Hepatocyte (in vitro differentiated cells): ENCODE measurements at regions not wholly inside any gene's neighbourhood (a gene's known extent, or its start where the extent isn't known, plus 50 kb on each side); places are given as distances from the start of the nearest gene placed in this dataset.
A peak's percentile ranks its signal among the peaks of the same experiment; 100 is the strongest.

ENCODE experiments used
- DNase-seq: peaks from one replicate; pipeline ENCODE4 v3.0.0-alpha.2; 2016; ENCODE audit warnings: low spot score
- H2AFZ ChIP-seq: fragments of 200-600 bp; sonication (generic); 2 replicates; pipeline ENCODE4 v1.6.0; 2016; ENCODE audit warnings: antibody characterized with exemption, mild to moderate bottlenecking
- H3K27ac ChIP-seq: fragments of 200-600 bp; sonication (generic); 2 replicates; pipeline ENCODE4 v1.5.1; 2016; ENCODE audit warnings: mild to moderate bottlenecking
- H3K27me3 ChIP-seq: fragments of 200-600 bp; sonication (generic); 2 replicates; pipeline ENCODE4 v1.6.1; 2016
- H3K36me3 ChIP-seq: fragments of 200-600 bp; sonication (generic); replicated peaks from 2 replicates; pipeline ENCODE4 v1.5.1; 2016; ENCODE audit warnings: low read depth; ENCODE audit not compliant: insufficient read depth
- H3K4me1 ChIP-seq: fragments of 200-600 bp; sonication (generic); 2 replicates; pipeline ENCODE4 v1.5.1; 2016; ENCODE audit warnings: mild to moderate bottlenecking, moderate library complexity; ENCODE audit not compliant: insufficient read depth
- H3K4me2 ChIP-seq: fragments of 200-600 bp; sonication (generic); 2 replicates; pipeline ENCODE4 v1.6.0; 2016
- H3K4me3 ChIP-seq: fragments of 200-600 bp; sonication (generic); 2 replicates; pipeline ENCODE4 v1.5.1; 2016; ENCODE audit warnings: mild to moderate bottlenecking
- H3K79me2 ChIP-seq: fragments of 200-600 bp; sonication (generic); 2 replicates; pipeline ENCODE4 v1.6.0; 2017; ENCODE audit warnings: mild to moderate bottlenecking
- H3K9me2 ChIP-seq: fragments of 200-600 bp; sonication (generic); replicated peaks from 2 replicates; pipeline ENCODE4 v1.6.0; 2017; ENCODE audit warnings: mild to moderate bottlenecking; ENCODE audit not compliant: insufficient read depth
- H3K9me3 ChIP-seq: fragments of 200-600 bp; sonication (generic); 2 replicates; pipeline ENCODE4 v1.5.1; 2016; ENCODE audit warnings: low read depth, mild to moderate bottlenecking
- H4K20me1 ChIP-seq: fragments of 200-600 bp; sonication (generic); 2 replicates; pipeline ENCODE4 v1.6.0; 2016; ENCODE audit warnings: mild to moderate bottlenecking; ENCODE audit not compliant: insufficient read depth, poor library complexity, severe bottlenecking
- EZH2 ChIP-seq: fragments of 200-600 bp; sonication (generic); IDR thresholded peaks from 2 replicates; pipeline ENCODE4 v1.6.1; 2016; ENCODE audit warnings: antibody characterized with exemption, mild to moderate bottlenecking, borderline replicate concordance
- EZH2phosphoT487 ChIP-seq: fragments of 200-600 bp; sonication (generic); IDR thresholded peaks from one replicate; pipeline ENCODE4 v1.6.1; 2018; ENCODE audit warnings: antibody characterized with exemption, mild to moderate bottlenecking, low read depth, moderate library complexity; ENCODE audit not compliant: unreplicated experiment, severe bottlenecking
- WGBS: methylation state at CpG from one replicate; pipeline ENCODE4 v1.1.6; 2016; ENCODE audit warnings: low lambda C conversion rate; ENCODE audit errors: missing lambda C conversion rate; 5-methylcytosine and 5-hydroxymethylcytosine counted together
- TF ChIP-seq, protein P1 (sequence below): fragments of 200-600 bp; sonication (generic); IDR thresholded peaks from 2 replicates; pipeline ENCODE4 v1.5.1; 2016; ENCODE audit warnings: antibody characterized with exemption, mild to moderate bottlenecking; ENCODE audit not compliant: poor library complexity

DNA sequence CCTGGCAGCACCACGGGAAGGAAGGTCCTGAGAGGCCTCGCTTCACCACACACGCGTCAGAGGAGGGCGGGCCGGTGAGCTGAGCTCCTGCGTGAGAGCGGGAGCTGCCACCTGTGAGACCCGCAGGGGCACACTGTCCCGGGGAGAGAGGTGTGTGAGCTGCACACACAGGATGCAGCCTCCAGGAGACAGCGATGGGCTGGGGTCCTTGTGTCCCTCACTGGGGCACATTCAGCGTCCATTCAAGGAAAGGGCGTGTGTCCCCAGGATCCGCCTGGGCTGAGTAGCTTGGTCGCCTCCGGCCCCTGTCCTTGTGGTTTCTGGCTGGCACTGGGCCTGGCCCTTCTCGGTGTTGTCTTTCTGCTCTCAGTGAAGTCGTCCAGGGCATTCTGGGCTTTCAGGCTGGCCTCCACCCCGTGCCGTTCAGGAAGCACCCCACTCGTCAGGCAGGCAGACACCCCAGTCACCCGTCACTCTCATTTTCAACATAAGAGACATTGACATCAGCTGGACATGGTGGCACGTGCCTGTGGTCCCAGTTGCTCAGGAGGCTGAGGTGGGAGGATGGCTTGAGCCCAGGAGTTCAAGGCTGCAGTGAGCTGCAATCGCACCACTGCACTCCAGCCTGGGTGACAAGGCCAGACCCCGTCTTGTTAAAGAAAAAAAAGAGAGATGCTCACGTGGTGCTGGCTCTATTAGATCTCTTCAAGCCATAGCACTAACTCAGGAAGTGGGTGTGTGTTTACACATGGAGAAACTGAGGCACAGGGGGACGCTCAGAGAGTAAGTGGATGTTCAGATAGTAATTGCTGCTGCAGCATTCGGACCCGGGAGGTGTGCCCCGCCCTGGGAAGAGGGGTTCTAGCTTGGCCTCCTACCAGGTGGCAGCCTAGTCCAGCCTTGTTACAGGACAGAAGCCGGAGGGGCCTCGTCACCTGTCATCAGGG, 1081.6 kb downstream of the BRD1 start:
- TF ChIP-seq EZH2: no peak
- TF ChIP-seq, protein P1, sequence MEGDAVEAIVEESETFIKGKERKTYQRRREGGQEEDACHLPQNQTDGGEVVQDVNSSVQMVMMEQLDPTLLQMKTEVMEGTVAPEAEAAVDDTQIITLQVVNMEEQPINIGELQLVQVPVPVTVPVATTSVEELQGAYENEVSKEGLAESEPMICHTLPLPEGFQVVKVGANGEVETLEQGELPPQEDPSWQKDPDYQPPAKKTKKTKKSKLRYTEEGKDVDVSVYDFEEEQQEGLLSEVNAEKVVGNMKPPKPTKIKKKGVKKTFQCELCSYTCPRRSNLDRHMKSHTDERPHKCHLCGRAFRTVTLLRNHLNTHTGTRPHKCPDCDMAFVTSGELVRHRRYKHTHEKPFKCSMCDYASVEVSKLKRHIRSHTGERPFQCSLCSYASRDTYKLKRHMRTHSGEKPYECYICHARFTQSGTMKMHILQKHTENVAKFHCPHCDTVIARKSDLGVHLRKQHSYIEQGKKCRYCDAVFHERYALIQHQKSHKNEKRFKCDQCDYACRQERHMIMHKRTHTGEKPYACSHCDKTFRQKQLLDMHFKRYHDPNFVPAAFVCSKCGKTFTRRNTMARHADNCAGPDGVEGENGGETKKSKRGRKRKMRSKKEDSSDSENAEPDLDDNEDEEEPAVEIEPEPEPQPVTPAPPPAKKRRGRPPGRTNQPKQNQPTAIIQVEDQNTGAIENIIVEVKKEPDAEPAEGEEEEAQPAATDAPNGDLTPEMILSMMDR: no peak
- no peak overlapping the region for H3K4me2 ChIP-seq

DNA sequence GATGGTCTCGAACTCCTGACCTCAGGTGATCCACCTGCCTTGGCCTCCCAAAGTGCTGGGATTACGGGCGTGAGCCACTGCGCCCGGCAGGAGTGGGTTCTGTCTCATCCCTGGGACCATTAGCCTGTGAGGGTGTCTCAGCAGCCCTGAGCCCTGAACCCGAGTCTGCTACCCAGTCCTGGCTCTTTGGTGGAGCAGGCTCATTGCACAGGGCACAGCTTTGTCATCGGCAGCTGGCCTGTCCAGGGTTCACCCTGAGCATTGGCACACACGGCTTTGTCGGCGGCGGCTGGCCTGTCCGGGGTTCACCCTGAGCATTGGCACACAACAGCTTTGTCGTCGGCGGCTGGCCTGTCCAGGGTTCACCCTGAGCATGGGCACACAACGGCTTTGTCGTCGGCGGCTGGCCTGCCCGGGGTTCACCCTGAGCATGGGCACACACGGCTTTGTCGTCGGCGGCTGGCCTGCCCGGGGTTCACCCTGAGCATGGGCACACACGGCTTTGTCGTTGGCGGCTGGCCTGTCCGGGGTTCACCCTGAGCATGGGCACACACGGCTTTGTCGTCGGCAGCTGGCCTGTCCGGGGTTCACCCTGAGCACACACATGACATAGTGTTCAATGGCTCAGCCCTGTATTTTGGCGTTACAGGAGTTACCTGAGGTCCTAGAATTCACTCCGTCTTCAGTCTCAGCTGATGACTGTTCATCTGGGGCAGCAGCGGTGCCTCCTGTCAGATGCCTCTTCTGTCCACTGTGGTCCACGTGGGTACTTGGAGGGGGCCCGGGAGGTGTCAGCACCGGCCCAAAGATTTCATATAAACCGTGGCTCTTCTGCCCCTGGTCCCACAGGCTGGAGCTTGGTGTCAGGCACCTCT, 1082.5 kb downstream of the BRD1 start:
- no peak for TF ChIP-seq EZH2
- TF ChIP-seq, protein P1: no peak
- TF ChIP-seq EZH2phosphoT487: no peak
- 96% methylated on average over 37 of the region's 40 CpGs for WGBS
- no peaks in the 10 kb centered on the region for H3K27me3 ChIP-seq
- H3K4me3 ChIP-seq: no peak overlapping the region
- H3K4me2 ChIP-seq: no peak overlapping the region
- H3K36me3 ChIP-seq: no peaks in the 10 kb centered on the region
- no peaks in the 10 kb centered on the region for H3K79me2 ChIP-seq
- H3K4me1 ChIP-seq: no peaks in the 10 kb centered on the region
- DNase-seq: no peak
- no peaks in the 10 kb centered on the region for H4K20me1 ChIP-seq
- H3K9me2 ChIP-seq: no peaks in the 10 kb centered on the region
- H3K9me3 ChIP-seq: no peaks in the 10 kb centered on the region
- no peak overlapping the region for H3K27ac ChIP-seq
- no peak overlapping the region for H2AFZ ChIP-seq

More for the DNA sequence above, 1081.6 kb downstream of the BRD1 start:
- Histone ChIP-seq H3K9me2 (no peaks in the 10 kb centered on the region), H3K4me3 (no peak overlapping the region), H3K27me3 (no peaks in the 10 kb centered on the region), H3K27ac (no peak overlapping the region), H3K79me2 (no peaks in the 10 kb centered on the region), H3K9me3 (no peaks in the 10 kb centered on the region), H4K20me1 (no peaks in the 10 kb centered on the region), H3K4me1 (no peaks in the 10 kb centered on the region), H2AFZ (no peak overlapping the region), H3K36me3 (no peaks in the 10 kb centered on the region)
- no peak for DNase-seq
- 92% methylated on average over 30 of the region's 32 CpGs for WGBS

DNA sequence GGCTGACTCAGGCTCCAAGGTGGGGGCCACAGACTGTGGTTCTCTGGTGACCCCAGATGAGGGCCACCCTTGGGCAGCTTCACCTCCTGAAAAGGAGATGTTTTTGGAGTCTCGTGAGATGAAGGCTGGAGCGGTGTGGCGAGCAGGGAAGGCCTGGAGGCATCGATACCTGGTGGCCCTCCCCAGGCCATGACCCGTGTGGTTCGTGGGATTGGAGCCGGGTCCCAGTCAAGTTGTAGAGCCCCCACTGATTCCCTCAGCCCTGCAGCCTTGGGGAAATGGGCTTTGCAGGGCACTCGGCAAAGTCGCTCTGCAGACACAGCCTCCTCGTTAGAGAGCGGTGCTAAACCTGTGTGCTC, 1083.4 kb downstream of the BRD1 start:
- no peaks in the 10 kb centered on the region for H3K9me2 ChIP-seq
- TF ChIP-seq, protein P1: no peak
- TF ChIP-seq EZH2 (no peak), EZH2phosphoT487 (no peak)
- H3K9me3 ChIP-seq: no peaks in the 10 kb centered on the region
- H3K36me3 ChIP-seq: no peaks in the 10 kb centered on the region
- no peak overlapping the region for H3K4me3 ChIP-seq
- H3K27ac ChIP-seq: no peak overlapping the region
- DNase-seq: peak; percentile 2
- H3K4me2 ChIP-seq: no peak overlapping the region
- H3K27me3 ChIP-seq: no peaks in the 10 kb centered on the region
- no peaks in the 10 kb centered on the region for H3K79me2 ChIP-seq
- H3K4me1 ChIP-seq: no peaks in the 10 kb centered on the region
- WGBS: 92% methylated on average over 11 of the region's 11 CpGs
- no peaks in the 10 kb centered on the region for H4K20me1 ChIP-seq
- H2AFZ ChIP-seq: no peak overlapping the region
